Brain microvascular endothelial cell (primary cell): ENCODE measurements at regions not wholly inside any gene's neighbourhood (a gene's known extent, or its start where the extent isn't known, plus 50 kb on each side); places are given as distances from the start of the nearest gene placed in this dataset.

Source experiments
- DNase-seq: peaks from one replicate; pipeline ENCODE4 v3.0.0-alpha.2; 2020
- H3K27ac ChIP-seq: fragments of 250-450 bp; sonication (Bioruptor Pico); 2 replicates; pipeline ENCODE4 v1.5.1; 2020; ENCODE audit warnings: mild to moderate bottlenecking, moderate library complexity
- H3K27me3 ChIP-seq: fragments of 250-450 bp; sonication (Bioruptor Pico); replicated peaks from 2 replicates; pipeline ENCODE4 v1.5.1; 2020; ENCODE audit warnings: mild to moderate bottlenecking
- H3K36me3 ChIP-seq: fragments of 250-450 bp; sonication (Bioruptor Pico); replicated peaks from 2 replicates; pipeline ENCODE4 v1.5.1; 2020; ENCODE audit warnings: mild to moderate bottlenecking
- H3K4me3 ChIP-seq: 2 replicates; pipeline ENCODE4 v1.5.1; 2011; ENCODE audit warnings: low read depth, mild to moderate bottlenecking, control low read depth, low read length, moderate library complexity
- CTCF ChIP-seq: IDR thresholded peaks from 2 replicates; pipeline ENCODE4 v1.5.1; 2011; ENCODE audit warnings: low read depth, mild to moderate bottlenecking, moderate library complexity, low read length, control low read depth, inconsistent platforms; ENCODE audit errors: missing control alignments
- in situ Hi-C: cut with HindIII; loops from 2 replicates; pipeline ENCODE4 v1.10.0; 2017; ENCODE audit warnings: low sequenced_read_pairs, low pct_ligation_motif_present

GRCh38 chr13:74221752-74222151, 87.5 kb upstream of the KLF12 start:
- Histone ChIP-seq H3K27ac (no peak overlapping the region), H3K4me3 (no peak overlapping the region), H3K36me3 (no peaks in the 10 kb centered on the region), H3K27me3 (no peaks in the 10 kb centered on the region)
- DNase-seq, result no peak
- in situ Hi-C loops, result no loop called here
- TF ChIP-seq CTCF, result no peak

- Histone ChIP-seq H3K36me3 (no peaks in the 10 kb centered on the region), H3K27ac (no peak overlapping the region), H3K4me3 (no peak overlapping the region), H3K27me3 (no peaks in the 10 kb centered on the region)
- TF ChIP-seq CTCF, result no peak
- in situ Hi-C loops, result no loop called here
- DNase-seq, result no peak
Observed at GRCh38 chr13:74219566-74219965, 85.4 kb upstream of the KLF12 start.

GRCh38 chr13:74218291-74218690, 84.1 kb upstream of the KLF12 start:
- in situ Hi-C loops, result no loop called here
- TF ChIP-seq CTCF, result no peak
- H3K36me3 ChIP-seq, result no peaks in the 10 kb centered on the region
- no peaks in the 10 kb centered on the region for H3K27me3 ChIP-seq
- H3K27ac ChIP-seq, result peak overlapping the region; percentile 41
- no peak for DNase-seq
- H3K4me3 ChIP-seq, result no peak overlapping the region

- in situ Hi-C loops, result no loop called here
- H3K27me3 ChIP-seq, result no peaks in the 10 kb centered on the region
- H3K36me3 ChIP-seq, result no peaks in the 10 kb centered on the region
- H3K4me3 ChIP-seq, result no peak overlapping the region
- peak; percentile 62 for DNase-seq
- TF ChIP-seq CTCF, result no peak
- H3K27ac ChIP-seq, result peak overlapping the region; percentile 42
Observed at GRCh38 chr13:74217811-74218210, 83.6 kb upstream of the KLF12 start.

- Histone ChIP-seq H3K27me3 (no peaks in the 10 kb centered on the region), H3K36me3 (no peaks in the 10 kb centered on the region), H3K27ac (no peak overlapping the region), H3K4me3 (no peak overlapping the region)
- in situ Hi-C loops, result no loop called here
- no peak for TF ChIP-seq CTCF
- no peak for DNase-seq
Observed at GRCh38 chr13:74215420-74215819, 81.2 kb upstream of the KLF12 start.

GRCh38 chr13:74214321-74214720, 80.1 kb upstream of the KLF12 start:
- Histone ChIP-seq H3K27me3 (no peaks in the 10 kb centered on the region), H3K36me3 (no peaks in the 10 kb centered on the region), H3K4me3 (no peak overlapping the region), H3K27ac (no peak overlapping the region)
- TF ChIP-seq CTCF, result no peak
- DNase-seq, result no peak
- in situ Hi-C loops, result no loop called here
